IMR-90 (cell line): ENCODE measurements at regions not wholly inside any gene's neighbourhood (a gene's known extent, or its start where the extent isn't known, plus 50 kb on each side); places are given as distances from the start of the nearest gene placed in this dataset.
"Not testable (repeated sequence)": the region's sequence is repeated elsewhere in the genome, so short reads cannot be mapped to it uniquely, and the experiment has no call there.

Source experiments
- CEBPB ChIP-seq: IDR thresholded peaks from 2 replicates; pipeline ENCODE4 v1.6.1; 2012; ENCODE audit warnings: low read depth, low read length, improper control_type of control experiment
- FOS ChIP-seq: fragments of 150-350 bp; IDR thresholded peaks from 2 replicates; pipeline ENCODE4 v1.6.1; 2016; ENCODE audit warnings: low read depth, low read length
- MAZ ChIP-seq: IDR thresholded peaks from 2 replicates; pipeline ENCODE4 v1.6.1; 2012; ENCODE audit warnings: low read depth, mild to moderate bottlenecking, low read length, improper control_type of control experiment, moderate library complexity, borderline replicate concordance
- MXI1 ChIP-seq: IDR thresholded peaks from 2 replicates; pipeline ENCODE4 v1.6.1; 2012; ENCODE audit warnings: low read depth, mild to moderate bottlenecking, low read length, moderate library complexity, borderline replicate concordance
- NFE2L2 ChIP-seq: fragments of 150-350 bp; IDR thresholded peaks from 2 replicates; pipeline ENCODE4 v1.6.1; 2016; ENCODE audit warnings: low read depth, mild to moderate bottlenecking, low read length
- POLR2A ChIP-seq: IDR thresholded peaks from 2 replicates; pipeline ENCODE4 v1.6.1; 2012; ENCODE audit warnings: mild to moderate bottlenecking, low read depth, low read length
- RAD21 ChIP-seq: IDR thresholded peaks from 2 replicates; pipeline ENCODE4 v1.6.1; 2012; ENCODE audit warnings: low read length, improper control_type of control experiment
- TF ChIP-seq, protein P1 (sequence below): conservative IDR thresholded peaks from 2 replicates; pipeline ENCODE4 v1.5.1; 2012; ENCODE audit warnings: mild to moderate bottlenecking, low read depth, low read length, improper control_type of control experiment
- TF ChIP-seq, protein P2 (sequence below): fragments of 150-350 bp; IDR thresholded peaks from 2 replicates; pipeline ENCODE4 v1.6.1; 2016; ENCODE audit warnings: low read depth, mild to moderate bottlenecking, low read length, moderate library complexity, borderline replicate concordance
- TF ChIP-seq, protein P3 (sequence below): fragments of 150-350 bp; IDR thresholded peaks from 2 replicates; pipeline ENCODE4 v1.6.1; 2017; ENCODE audit warnings: mild to moderate bottlenecking, antibody characterized with exemption, low read length, low read depth

DNA sequence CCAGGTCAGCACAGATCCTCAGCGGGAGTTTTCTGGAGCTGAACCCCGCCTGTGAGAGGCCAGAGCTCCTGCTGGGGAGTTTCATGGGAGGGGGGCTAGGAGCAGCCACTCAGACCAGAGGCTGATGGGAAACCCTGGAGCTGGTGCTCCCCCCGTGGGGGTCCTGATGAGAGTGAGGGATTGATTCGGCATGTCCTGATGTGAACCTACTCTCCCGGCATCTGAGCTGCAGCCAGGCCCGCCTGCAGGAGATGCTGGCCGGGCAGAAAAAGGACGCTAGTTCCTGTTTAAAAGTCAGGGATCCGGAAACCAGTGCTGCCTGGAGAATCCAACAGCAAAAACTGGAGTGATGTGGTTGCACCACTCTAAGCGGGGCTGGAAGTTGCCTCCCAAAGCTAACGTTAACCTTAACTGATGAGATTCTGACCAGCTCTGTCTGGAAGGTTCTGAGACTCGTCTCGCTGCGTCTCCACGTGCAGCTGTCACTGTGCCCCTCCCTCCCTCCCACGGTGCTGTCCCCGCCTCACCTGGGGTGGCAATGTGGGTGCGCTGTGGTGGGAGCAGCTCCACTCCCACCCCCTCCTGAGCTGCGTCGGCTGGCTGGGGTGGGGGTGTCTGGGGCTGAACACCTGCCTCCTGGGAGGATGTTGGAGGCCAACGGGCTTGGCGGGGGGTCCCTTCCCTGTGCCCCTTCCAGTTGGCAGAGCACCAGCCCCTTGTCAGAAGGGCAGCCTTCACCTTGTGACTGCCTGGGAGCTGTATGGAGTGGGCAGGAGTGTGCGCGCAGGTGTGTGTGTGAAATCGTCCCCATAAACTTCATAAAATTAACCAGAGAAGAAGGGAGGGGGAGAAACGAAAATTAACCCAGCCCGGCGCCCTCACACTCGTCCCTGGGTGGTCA lies 96.0 kb upstream of the LRPAP1 start:
- TF ChIP-seq, protein P1, sequence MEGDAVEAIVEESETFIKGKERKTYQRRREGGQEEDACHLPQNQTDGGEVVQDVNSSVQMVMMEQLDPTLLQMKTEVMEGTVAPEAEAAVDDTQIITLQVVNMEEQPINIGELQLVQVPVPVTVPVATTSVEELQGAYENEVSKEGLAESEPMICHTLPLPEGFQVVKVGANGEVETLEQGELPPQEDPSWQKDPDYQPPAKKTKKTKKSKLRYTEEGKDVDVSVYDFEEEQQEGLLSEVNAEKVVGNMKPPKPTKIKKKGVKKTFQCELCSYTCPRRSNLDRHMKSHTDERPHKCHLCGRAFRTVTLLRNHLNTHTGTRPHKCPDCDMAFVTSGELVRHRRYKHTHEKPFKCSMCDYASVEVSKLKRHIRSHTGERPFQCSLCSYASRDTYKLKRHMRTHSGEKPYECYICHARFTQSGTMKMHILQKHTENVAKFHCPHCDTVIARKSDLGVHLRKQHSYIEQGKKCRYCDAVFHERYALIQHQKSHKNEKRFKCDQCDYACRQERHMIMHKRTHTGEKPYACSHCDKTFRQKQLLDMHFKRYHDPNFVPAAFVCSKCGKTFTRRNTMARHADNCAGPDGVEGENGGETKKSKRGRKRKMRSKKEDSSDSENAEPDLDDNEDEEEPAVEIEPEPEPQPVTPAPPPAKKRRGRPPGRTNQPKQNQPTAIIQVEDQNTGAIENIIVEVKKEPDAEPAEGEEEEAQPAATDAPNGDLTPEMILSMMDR = not testable (repeated sequence)
- TF ChIP-seq RAD21, NFE2L2, POLR2A, MAZ, FOS, CEBPB, MXI1: not testable (repeated sequence)
- TF ChIP-seq, protein P2, sequence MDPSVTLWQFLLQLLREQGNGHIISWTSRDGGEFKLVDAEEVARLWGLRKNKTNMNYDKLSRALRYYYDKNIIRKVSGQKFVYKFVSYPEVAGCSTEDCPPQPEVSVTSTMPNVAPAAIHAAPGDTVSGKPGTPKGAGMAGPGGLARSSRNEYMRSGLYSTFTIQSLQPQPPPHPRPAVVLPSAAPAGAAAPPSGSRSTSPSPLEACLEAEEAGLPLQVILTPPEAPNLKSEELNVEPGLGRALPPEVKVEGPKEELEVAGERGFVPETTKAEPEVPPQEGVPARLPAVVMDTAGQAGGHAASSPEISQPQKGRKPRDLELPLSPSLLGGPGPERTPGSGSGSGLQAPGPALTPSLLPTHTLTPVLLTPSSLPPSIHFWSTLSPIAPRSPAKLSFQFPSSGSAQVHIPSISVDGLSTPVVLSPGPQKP = not testable (repeated sequence)
- TF ChIP-seq, protein P3, sequence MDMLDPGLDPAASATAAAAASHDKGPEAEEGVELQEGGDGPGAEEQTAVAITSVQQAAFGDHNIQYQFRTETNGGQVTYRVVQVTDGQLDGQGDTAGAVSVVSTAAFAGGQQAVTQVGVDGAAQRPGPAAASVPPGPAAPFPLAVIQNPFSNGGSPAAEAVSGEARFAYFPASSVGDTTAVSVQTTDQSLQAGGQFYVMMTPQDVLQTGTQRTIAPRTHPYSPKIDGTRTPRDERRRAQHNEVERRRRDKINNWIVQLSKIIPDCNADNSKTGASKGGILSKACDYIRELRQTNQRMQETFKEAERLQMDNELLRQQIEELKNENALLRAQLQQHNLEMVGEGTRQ = not testable (repeated sequence)
